HEK293 (cell line): ENCODE measurements at regions not wholly inside any gene's neighbourhood (a gene's known extent, or its start where the extent isn't known, plus 50 kb on each side); places are given as distances from the start of the nearest gene placed in this dataset.

Experiments used
- CTCF ChIA-PET: fragments of 350-600 bp; formaldehyde crosslinking; extraction: SDS; loops from one replicate; lab custom pipeline; 2021; ENCODE audit warnings: antibody characterized with exemption; lab: Yijun Ruan, JAX
- POLR2A ChIA-PET: fragments of 300-600 bp; formaldehyde crosslinking; extraction: SDS; loops from one replicate; lab custom pipeline; 2020; ENCODE audit warnings: antibody characterized with exemption, inconsistent platforms; lab: Yijun Ruan, JAX
- H3K27ac ChIP-seq: fragments of 200-500 bp; sonication (Bioruptor generic); 2 replicates; pipeline ENCODE4 v1.5.1; 2014; ENCODE audit warnings: low read depth, low read length, control low read depth, inconsistent platforms; ENCODE audit errors: extremely low read depth
- H3K36me3 ChIP-seq, 2 experiments: fragments of 200-500 bp in 1 of 2; sonication (Bioruptor generic) in 1 of 2; 1 replicate in 1 of 2; 2 replicates in 1 of 2; pipeline ENCODE4 v1.5.1; 2014 to 2017; ENCODE audit warnings: inconsistent platforms in 2 of 2, low read length in 2 of 2; ENCODE audit not compliant: control insufficient read depth in 2 of 2, insufficient read depth in 1 of 2
- H3K4me1 ChIP-seq: fragments of 200-500 bp; sonication (Bioruptor generic); 2 replicates; pipeline ENCODE4 v1.5.1; 2014; ENCODE audit warnings: mild to moderate bottlenecking, low read length, inconsistent platforms; ENCODE audit not compliant: control insufficient read depth, insufficient read depth
- H3K4me3 ChIP-seq: 2 replicates; pipeline ENCODE4 v1.5.1; 2011; ENCODE audit warnings: low read depth, mild to moderate bottlenecking, control low read depth, low read length, moderate library complexity
- H3K9me3 ChIP-seq: fragments of 200-500 bp; sonication (Bioruptor generic); 2 replicates; pipeline ENCODE4 v1.5.1; 2014; ENCODE audit warnings: low read depth, low read length, inconsistent platforms; ENCODE audit not compliant: control insufficient read depth, insufficient read depth
- KLF1 ChIP-seq: fragments of 450-650 bp; formaldehyde crosslinking; IDR thresholded peaks from 2 replicates; pipeline ENCODE4 v1.5.1; 2016; ENCODE audit warnings: missing biosample characterization, missing genetic modification characterization
- SP7 ChIP-seq: fragments of 450-650 bp; formaldehyde crosslinking; IDR thresholded peaks from 2 replicates; pipeline ENCODE4 v1.5.1; 2016; ENCODE audit warnings: missing biosample characterization, missing genetic modification characterization
- ZBTB48 ChIP-seq: fragments of 450-650 bp; formaldehyde crosslinking; IDR thresholded peaks from 2 replicates; pipeline ENCODE4 v1.5.1; 2016; ENCODE audit warnings: missing biosample characterization, missing genetic modification characterization
- ZFP69B ChIP-seq: fragments of 450-650 bp; formaldehyde crosslinking; IDR thresholded peaks from 2 replicates; pipeline ENCODE4 v1.5.1; 2016; ENCODE audit warnings: missing biosample characterization, missing genetic modification characterization
- ZNF16 ChIP-seq: fragments of 450-650 bp; formaldehyde crosslinking; IDR thresholded peaks from 2 replicates; pipeline ENCODE4 v1.5.1; 2016; ENCODE audit warnings: low read depth, missing biosample characterization, missing genetic modification characterization
- ZNF37A ChIP-seq: fragments of 450-650 bp; IDR thresholded peaks from 2 replicates; pipeline ENCODE4 v1.5.1; 2018; ENCODE audit warnings: missing biosample characterization, missing genetic modification characterization
- ZNF391 ChIP-seq: fragments of 450-650 bp; formaldehyde crosslinking; IDR thresholded peaks from 2 replicates; pipeline ENCODE4 v1.5.1; 2016; ENCODE audit warnings: low read depth, missing biosample characterization, missing genetic modification characterization, borderline replicate concordance
- ZNF394 ChIP-seq: fragments of 450-650 bp; formaldehyde crosslinking; IDR thresholded peaks from 2 replicates; pipeline ENCODE4 v1.5.1; 2016; ENCODE audit warnings: missing biosample characterization, missing genetic modification characterization, mild to moderate bottlenecking, moderate library complexity, borderline replicate concordance
- ZNF426 ChIP-seq: fragments of 450-650 bp; formaldehyde crosslinking; IDR thresholded peaks from 2 replicates; pipeline ENCODE4 v1.5.1; 2017; ENCODE audit warnings: missing biosample characterization, missing genetic modification characterization, mild to moderate bottlenecking, inconsistent platforms, moderate library complexity
- ZNF610 ChIP-seq: fragments of 450-650 bp; formaldehyde crosslinking; IDR thresholded peaks from 2 replicates; pipeline ENCODE4 v1.5.1; 2016; ENCODE audit warnings: missing biosample characterization, missing genetic modification characterization, borderline replicate concordance
- ZNF768 ChIP-seq: fragments of 450-650 bp; formaldehyde crosslinking; IDR thresholded peaks from 2 replicates; pipeline ENCODE4 v1.5.1; 2018; ENCODE audit warnings: missing biosample characterization, mild to moderate bottlenecking, missing genetic modification characterization
- TF ChIP-seq, protein P1 (sequence below): fragments of 450-650 bp; formaldehyde crosslinking; conservative IDR thresholded peaks from 2 replicates; pipeline ENCODE4 v1.5.1; 2016; ENCODE audit warnings: low read depth, missing biosample characterization, missing genetic modification characterization
- TF ChIP-seq, protein P2 (sequence below): fragments of 450-650 bp; formaldehyde crosslinking; IDR thresholded peaks from 2 replicates; pipeline ENCODE4 v1.5.1; 2016; ENCODE audit warnings: missing biosample characterization, missing genetic modification characterization, borderline replicate concordance
- TF ChIP-seq, protein P3 (sequence below): fragments of 450-650 bp; formaldehyde crosslinking; IDR thresholded peaks from 2 replicates; pipeline ENCODE4 v1.5.1; 2017; ENCODE audit warnings: missing biosample characterization, mild to moderate bottlenecking, missing genetic modification characterization, moderate library complexity
- TF ChIP-seq, protein P4 (sequence below): fragments of 450-650 bp; formaldehyde crosslinking; IDR thresholded peaks from 2 replicates; pipeline ENCODE4 v1.5.1; 2017; ENCODE audit warnings: missing biosample characterization, missing genetic modification characterization

DNA sequence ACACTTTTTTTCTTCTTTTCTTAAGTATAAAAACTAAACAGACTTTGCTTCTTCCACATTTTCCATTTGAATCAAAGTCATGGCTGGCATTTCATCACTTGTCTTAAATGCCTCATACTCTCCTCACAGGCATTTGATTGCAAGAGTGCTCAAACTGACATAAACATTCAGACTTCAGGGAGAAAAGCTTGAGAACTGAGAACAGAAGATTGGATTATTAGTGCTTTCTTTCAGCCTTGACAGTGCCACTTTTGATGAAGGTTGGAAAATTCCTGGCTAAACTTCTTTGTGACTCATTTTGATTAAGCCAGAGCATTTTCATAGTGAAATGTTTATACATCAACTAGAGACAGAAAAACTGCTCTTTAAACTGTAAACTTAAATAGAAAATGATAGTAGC is 544.4 kb downstream of the DIPK2A start:
- Histone ChIP-seq H3K27ac (no peak overlapping the region), H3K36me3 (no peaks in the 10 kb centered on the region), H3K9me3 (no peaks in the 10 kb centered on the region), H3K4me3 (no peak overlapping the region), H3K4me1 (no peaks in the 10 kb centered on the region)
- TF ChIP-seq, protein P1, sequence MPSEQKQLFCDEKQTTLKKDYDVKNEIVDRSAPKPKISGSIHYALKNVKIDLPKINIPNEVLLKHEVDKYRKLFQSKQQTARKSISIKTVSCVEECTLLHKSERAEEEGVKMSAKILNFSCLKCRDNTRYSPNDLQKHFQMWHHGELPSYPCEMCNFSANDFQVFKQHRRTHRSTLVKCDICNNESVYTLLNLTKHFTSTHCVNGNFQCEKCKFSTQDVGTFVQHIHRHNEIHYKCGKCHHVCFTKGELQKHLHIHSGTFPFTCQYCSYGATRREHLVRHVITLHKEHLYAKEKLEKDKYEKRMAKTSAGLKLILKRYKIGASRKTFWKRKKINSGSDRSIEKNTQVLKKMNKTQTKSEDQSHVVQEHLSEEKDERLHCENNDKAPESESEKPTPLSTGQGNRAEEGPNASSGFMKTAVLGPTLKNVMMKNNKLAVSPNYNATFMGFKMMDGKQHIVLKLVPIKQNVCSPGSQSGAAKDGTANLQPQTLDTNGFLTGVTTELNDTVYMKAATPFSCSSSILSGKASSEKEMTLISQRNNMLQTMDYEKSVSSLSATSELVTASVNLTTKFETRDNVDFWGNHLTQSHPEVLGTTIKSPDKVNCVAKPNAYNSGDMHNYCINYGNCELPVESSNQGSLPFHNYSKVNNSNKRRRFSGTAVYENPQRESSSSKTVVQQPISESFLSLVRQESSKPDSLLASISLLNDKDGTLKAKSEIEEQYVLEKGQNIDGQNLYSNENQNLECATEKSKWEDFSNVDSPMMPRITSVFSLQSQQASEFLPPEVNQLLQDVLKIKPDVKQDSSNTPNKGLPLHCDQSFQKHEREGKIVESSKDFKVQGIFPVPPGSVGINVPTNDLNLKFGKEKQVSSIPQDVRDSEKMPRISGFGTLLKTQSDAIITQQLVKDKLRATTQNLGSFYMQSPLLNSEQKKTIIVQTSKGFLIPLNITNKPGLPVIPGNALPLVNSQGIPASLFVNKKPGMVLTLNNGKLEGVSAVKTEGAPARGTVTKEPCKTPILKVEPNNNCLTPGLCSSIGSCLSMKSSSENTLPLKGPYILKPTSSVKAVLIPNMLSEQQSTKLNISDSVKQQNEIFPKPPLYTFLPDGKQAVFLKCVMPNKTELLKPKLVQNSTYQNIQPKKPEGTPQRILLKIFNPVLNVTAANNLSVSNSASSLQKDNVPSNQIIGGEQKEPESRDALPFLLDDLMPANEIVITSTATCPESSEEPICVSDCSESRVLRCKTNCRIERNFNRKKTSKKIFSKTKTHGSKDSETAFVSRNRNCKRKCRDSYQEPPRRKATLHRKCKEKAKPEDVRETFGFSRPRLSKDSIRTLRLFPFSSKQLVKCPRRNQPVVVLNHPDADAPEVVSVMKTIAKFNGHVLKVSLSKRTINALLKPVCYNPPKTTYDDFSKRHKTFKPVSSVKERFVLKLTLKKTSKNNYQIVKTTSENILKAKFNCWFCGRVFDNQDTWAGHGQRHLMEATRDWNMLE, result no peak
- TF ChIP-seq, protein P2, sequence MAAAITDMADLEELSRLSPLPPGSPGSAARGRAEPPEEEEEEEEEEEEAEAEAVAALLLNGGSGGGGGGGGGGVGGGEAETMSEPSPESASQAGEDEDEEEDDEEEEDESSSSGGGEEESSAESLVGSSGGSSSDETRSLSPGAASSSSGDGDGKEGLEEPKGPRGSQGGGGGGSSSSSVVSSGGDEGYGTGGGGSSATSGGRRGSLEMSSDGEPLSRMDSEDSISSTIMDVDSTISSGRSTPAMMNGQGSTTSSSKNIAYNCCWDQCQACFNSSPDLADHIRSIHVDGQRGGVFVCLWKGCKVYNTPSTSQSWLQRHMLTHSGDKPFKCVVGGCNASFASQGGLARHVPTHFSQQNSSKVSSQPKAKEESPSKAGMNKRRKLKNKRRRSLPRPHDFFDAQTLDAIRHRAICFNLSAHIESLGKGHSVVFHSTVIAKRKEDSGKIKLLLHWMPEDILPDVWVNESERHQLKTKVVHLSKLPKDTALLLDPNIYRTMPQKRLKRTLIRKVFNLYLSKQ (tag by site-specific recombination), result no peak
- ChIA-PET CTCF (no interaction called here), POLR2A (no interaction called here)

DNA sequence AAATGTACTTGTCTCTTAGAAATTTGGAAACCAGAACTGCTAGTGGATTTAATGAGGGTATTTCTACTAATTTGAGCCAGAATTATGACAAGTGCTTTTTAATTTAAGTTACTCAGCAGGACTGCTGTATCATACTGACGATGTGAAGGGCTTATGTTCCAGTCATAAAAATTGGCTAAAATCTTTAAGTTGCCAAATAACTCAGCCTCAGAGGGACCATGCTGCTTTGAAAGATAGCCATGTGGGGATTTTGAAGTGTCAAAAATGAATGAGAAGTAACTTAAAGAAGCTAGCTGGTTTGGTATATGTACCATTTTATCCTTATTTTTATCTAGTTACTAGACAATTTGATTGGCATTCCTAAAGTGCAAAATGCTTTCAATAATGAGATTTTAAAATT is 545.0 kb downstream of the DIPK2A start:
- Histone ChIP-seq H3K4me1 (no peaks in the 10 kb centered on the region), H3K4me3 (no peak overlapping the region), H3K9me3 (no peaks in the 10 kb centered on the region), H3K36me3 (no peaks in the 10 kb centered on the region), H3K27ac (no peak overlapping the region)
- POLR2A ChIA-PET, result no interaction called here
- CTCF ChIA-PET, result no interaction called here
- TF ChIP-seq ZNF37A (tag by site-specific recombination) (no peak), ZNF610 (tag by site-specific recombination) (no peak), ZNF768 (tag by site-specific recombination) (no peak), ZFP69B (tag by site-specific recombination) (no peak), ZNF426 (no peak), ZNF16 (tag by site-specific recombination) (no peak), ZNF394 (no peak), ZBTB48 (tag by site-specific recombination) (no peak), KLF1 (tag by site-specific recombination) (no peak), ZNF391 (tag by site-specific recombination) (no peak), SP7 (tag by site-specific recombination) (no peak)
- TF ChIP-seq, protein P3, sequence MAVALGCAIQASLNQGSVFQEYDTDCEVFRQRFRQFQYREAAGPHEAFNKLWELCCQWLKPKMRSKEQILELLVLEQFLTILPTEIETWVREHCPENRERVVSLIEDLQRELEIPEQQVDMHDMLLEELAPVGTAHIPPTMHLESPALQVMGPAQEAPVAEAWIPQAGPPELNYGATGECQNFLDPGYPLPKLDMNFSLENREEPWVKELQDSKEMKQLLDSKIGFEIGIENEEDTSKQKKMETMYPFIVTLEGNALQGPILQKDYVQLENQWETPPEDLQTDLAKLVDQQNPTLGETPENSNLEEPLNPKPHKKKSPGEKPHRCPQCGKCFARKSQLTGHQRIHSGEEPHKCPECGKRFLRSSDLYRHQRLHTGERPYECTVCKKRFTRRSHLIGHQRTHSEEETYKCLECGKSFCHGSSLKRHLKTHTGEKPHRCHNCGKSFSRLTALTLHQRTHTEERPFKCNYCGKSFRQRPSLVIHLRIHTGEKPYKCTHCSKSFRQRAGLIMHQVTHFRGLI (tag by site-specific recombination), result no peak
- TF ChIP-seq, protein P4, sequence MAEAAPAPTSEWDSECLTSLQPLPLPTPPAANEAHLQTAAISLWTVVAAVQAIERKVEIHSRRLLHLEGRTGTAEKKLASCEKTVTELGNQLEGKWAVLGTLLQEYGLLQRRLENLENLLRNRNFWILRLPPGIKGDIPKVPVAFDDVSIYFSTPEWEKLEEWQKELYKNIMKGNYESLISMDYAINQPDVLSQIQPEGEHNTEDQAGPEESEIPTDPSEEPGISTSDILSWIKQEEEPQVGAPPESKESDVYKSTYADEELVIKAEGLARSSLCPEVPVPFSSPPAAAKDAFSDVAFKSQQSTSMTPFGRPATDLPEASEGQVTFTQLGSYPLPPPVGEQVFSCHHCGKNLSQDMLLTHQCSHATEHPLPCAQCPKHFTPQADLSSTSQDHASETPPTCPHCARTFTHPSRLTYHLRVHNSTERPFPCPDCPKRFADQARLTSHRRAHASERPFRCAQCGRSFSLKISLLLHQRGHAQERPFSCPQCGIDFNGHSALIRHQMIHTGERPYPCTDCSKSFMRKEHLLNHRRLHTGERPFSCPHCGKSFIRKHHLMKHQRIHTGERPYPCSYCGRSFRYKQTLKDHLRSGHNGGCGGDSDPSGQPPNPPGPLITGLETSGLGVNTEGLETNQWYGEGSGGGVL (tag by site-specific recombination), result no peak
- TF ChIP-seq, protein P1, result no peak
